ENCODE measurements at regions not wholly inside any gene's neighbourhood (a gene's known extent, or its start where the extent isn't known, plus 50 kb on each side); places are given as distances from the start of the nearest gene placed in this dataset.

- no peak for DNase-seq
These were observed 69.8 kb downstream of the CD83 start for GRCh38 chr6:14187406-14187805.

DNA sequence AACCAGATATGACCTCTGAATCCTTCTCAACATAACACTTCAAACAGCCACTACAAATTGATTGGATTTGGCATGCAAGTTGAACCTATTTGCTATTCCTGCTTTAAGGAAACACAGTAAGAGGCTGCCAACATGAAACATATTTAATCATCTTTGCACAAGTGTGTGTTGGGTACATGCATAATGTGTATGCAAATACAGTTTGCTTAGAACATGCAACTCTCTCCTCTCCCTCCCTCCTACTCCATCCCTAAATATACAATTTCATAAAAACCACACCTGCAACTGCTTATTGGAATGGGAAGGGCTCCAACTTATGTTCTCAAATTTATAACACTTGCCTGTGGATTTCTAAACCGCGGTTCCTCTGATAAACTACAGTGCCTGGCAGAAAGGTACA, 71.5 kb downstream of the CD83 start:
- DNase-seq, result no peak

DNA sequence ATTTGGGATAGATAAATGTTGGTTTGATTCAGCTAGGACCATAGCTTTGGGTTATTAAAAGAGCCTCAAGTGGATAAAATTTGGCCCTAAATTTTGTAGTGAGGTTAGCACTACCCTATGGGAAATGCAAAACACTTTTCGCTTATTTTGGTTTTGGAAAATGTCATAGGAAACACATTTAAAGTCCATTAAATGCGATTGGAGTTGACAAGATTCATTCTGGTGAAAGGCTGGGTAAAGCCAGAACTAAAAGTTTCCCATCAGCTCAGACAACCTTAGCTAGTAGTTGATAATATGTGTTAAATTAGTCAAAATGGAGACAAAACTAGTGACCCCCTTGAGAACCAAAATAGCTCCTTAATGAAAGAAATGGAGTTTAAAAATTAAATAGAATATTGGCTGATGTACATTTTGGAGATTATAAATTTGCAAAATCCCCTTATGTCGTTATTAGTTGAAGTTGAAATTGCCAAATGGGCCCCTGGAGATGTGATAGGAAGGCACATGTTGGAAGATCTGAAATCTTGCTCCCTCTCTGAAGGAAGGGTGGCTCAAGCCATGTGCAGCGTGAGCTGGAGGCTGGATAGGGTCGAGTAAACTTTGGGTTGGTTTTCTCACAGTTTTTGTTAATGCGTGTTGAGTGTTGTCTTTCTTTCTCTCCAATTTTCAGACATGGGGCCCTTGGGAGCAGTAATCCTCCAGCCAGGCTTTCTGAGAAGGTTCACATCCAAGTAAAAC, 72.8 kb downstream of the CD83 start:
- DNase-seq, result no peak

- no peak for DNase-seq
These were observed 73.3 kb downstream of the CD83 start for GRCh38 chr6:14190929-14191224.

DNA sequence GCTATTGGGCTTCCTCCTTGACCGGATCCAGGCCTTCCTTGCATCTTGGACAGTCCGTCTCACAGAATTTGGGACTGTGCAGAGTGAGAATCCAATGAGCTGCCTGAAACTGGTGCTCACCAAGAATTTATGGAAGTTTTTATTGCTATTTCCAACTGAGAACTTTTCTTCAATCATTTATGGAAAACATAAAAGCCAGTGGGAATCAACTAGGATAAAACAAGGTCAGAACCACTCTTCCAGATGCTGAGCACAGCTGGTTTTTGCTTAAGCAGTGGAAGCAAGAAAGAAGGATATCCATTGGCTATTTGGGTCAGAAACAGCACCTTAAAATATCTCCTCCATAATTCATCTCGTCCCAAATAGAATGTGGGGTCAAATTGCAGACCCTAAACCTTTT, 74.2 kb downstream of the CD83 start:
- DNase-seq, result no peak

- no peak for DNase-seq
These were observed 74.7 kb downstream of the CD83 start for GRCh38 chr6:14192216-14192788.

DNA sequence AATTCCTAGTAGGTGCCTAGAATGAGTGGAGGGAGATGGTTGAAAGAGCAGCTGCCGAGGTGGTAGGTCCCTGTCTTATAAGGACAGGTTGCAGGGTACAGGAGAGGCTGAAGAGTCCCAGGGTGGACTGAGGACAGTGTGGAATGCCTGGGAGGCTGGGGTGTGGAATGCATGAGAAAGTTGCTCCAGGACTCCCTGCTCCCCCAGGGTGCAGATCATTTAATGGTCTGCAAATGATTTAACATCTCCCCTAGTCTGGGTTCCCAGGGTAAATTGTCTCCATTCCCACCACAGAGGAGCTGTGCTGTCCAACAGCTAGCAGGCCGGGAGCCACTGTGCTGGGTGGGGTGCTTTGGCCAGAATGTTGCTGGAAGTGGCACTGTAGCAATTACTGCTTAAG, 76.0 kb downstream of the CD83 start:
- no peak for DNase-seq

- DNase-seq, result no peak
These were observed 76.9 kb downstream of the CD83 start for GRCh38 chr6:14194483-14194882.

DNA sequence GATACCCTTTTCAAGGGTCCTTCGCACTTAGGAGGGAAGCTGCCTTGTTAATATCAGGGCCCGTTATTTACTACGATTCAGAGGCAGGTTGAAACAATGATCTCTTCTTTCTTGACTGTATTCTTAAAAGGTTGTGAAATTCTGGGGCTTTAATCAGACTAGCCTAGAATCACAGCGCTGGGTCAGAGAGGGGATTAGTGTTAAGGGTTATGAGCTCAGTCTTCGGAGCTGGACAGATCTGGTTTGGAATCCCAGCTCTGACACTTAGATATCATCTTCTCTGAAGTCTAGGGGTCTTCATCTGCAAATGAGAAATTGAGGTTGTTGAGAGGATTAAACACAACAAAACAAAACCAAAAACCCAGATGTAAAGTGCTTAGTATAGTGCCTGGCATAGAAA, 77.4 kb downstream of the CD83 start:
- no peak for DNase-seq

- no peak for DNase-seq
These were observed 78.5 kb downstream of the CD83 start for GRCh38 chr6:14196026-14196425.

DNA sequence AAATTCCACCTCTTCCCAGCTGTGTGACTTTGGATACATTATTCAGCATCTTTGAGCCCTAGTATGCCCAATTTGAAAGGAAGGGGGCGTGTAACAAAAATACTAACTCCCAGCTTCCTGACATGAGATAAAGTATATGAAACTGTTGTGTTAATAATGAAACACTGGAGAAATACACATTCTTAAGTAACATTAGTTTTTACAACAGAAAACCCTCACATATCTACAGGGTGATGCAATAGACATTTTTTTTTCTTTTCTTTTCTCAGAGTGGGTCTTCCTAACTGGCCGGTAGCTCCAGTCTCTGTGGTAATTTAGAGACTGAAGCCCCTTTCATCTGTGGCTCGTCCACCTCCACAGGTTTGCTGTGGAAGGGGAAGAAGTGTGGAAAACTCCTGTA, 79.5 kb downstream of the CD83 start:
- no peak for DNase-seq

GRCh38 chr6:14200047-14200446, 82.5 kb downstream of the CD83 start:
- no peak for DNase-seq

DNA sequence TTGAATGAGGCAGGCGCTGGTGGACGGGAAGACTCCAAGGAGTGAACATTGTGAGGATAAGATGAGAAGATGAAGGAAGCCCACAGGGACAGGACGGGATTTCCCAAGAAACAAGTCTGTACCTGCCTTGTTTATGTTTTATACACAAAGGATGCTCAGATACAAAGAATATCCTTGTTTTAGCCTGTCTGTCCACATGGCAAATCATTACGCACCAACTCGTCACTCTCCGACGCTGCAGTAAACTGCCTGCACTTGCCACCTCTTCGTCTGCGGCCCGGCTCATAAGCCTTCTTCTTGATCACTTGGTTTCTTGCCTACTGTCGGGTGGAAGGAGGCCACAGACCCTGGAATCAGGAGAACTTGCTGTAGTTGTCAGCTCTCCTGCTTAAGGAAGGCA, 85.4 kb downstream of the CD83 start:
- no peak for DNase-seq

DNA sequence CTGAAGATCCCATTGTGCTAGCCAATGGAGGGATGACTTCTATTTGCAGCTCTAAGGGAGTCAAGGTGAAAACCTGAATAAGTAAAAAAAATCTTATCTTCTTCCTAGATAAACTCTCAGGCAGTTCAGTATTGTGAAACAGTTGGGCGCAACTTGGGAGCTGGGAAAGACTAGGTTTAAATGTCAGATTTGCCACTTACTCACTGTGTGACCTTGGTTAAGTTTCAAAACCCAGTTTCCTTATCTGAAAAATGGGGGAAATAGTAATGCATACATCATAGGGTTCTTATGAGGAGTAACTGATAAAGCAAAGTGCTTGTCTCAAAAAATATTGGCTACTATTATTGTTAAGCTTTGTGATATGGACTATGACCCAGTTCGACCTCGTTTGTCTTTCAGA, 88.8 kb downstream of the CD83 start:
- DNase-seq, result no peak

DNA sequence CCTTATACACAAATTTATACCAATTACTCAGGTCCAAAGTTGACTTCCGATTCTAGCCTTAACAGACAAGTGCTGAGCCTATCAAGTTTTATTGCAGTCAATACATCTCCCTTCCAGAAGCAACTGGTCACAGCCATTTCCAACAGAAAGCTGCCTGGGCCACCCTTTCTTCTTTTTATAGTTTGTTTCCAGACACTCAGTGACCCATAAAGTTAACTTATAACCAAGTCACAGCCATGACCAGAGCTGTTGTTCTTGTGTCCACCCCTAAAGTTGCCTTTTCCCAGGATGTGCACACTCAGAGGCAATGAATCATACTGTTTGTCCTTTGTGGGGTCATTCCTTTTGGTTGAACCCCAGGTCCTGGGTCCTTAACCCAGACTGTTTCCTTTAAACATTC, 89.9 kb downstream of the CD83 start:
- no peak for DNase-seq

- no peak for DNase-seq
These were observed 91.4 kb downstream of the CD83 start for GRCh38 chr6:14209000-14209399.

DNA sequence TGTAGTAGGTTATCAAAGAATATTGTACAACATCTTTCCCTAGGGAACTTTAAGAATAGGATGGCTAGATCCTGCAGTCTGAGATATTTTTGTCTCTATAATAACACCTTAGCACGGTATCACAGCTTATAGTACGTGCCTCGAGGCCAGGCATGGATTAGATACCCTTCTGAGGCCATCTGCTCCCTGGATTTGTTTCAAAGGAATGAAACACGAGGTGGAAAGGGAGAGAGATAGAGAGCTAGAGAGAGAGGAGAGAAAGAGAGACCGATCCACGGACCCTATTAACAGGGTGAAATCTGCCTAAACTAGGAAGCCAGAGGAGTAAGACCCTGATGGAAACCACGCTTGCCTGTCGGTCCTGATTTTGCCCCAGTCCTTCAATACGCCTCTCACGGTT, 92.5 kb downstream of the CD83 start:
- DNase-seq, result no peak

DNA sequence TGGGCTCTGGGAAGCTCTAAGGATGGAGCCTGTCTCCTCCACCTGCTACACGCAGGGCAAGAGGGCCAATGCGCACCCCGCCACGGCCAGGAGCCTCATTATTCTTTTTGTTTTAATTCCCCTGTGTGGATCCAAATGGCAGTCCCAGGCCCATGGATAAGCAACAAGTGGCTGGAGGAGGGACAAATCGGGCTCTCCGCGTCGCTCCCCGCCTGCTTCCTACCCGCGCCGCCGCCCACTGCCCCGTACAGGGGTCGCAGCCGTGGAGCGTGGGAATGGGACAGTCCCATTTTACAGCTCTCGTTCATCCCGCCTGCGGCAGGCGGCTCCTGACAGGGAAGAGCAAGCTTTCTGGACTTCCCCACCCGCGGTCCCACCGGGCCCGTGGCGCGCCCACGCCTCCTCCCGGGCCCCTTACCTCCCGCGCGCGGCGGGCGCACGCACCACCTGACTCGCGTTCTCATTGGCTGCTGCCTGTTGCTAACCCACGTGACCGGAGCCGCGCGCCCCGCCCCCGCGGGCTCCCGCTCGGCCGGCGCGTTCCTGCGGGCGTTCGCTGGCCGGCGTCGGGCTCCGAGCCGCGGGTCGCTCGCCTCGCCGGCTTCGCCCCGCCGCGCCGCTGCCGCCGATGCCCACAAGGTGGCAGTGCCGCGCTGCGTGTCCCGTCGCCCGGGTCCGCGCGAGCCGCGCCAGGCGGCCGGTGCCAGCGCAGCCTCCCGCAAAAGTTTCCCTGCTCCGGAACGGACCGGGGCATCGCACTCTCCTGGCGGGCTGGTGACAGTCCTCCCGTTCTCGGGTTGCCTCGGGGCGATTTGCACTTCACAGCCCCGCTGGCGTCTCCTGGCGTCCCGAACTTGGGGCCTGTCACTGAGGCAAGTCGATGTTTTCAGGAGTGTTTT, 93.3 kb downstream of the CD83 start:
- DNase-seq, result peak; percentile 75 to 88 (median 78)

- DNase-seq, result peak in 1 of 5 donors; percentile 1
These were observed 94.0 kb downstream of the CD83 start for GRCh38 chr6:14211562-14211942.

- no peak for DNase-seq
These were observed 94.4 kb downstream of the CD83 start for GRCh38 chr6:14212020-14212419.

DNA sequence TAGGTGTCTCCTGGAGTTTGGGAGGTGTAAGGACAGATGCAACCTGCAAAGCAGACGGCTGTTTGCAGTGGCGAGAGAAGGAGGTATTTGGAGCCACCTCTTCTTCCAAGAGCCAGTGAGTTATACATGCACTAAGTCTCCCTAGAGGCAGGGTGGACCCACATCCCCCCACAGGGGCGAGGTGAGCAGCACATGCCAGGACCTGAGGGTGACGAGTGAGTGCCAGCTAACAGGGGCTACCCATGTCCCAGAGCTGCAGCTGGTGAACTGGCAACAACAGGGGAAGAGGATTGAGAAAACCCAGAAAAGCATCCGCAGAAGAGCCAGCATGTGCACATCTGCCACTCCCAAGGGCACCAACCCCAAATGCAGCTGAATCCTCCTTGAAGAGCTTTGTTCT, 95.1 kb downstream of the CD83 start:
- no peak for DNase-seq

DNA sequence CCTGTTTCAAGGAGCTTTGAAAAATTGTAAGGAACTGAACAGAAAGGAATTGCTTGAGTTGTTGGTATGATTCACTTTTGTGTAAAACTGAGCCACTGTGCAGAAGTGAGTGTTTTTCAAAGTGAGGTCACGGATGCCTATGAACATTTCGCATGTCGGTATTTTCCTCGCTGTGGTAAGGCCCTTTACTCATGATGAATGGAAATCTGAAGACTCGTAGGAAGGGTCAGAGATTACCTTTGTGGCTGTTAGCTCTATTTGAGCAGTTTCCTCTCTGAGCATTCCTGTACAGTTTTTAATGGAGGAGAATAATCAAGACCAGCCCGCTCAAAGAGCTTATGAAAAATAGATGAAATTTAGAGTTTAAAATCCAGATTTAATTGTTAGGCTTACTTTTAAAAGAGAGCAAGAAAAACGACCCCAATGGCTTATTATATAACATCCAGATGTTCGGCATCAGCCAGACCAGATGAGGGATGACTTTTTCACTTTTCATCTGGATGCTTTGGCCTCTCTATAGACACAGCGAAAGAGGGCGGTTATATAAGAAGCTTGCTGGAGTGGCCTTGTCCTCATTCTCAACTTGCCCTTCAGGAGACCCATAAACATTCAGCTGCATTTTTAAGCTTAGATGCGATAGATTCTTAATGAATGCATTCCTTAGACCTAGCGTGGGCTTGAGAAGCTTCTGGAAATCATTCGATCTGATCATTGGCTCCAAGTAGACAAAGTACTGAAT, 99.5 kb downstream of the CD83 start:
- DNase-seq, result no peak

GRCh38 chr6:14217728-14218518, 100.4 kb downstream of the CD83 start:
- no peak for DNase-seq
